SK-N-SH treated with all-trans-retinoic acid at 6 μM for 48 hours (cell line): ENCODE measurements at regions not wholly inside any gene's neighbourhood (a gene's known extent, or its start where the extent isn't known, plus 50 kb on each side); places are given as distances from the start of the nearest gene placed in this dataset.

Experiments
- OSR1 ChIP-seq: fragments of 250-450 bp; sonication (Bioruptor Pico); IDR thresholded peaks from 2 replicates; pipeline ENCODE4 v1.8.0; 2022; ENCODE audit warnings: moderate library complexity, mild to moderate bottlenecking, inconsistent platforms
- PPARA ChIP-seq: fragments of 250-450 bp; sonication (Bioruptor Pico); IDR thresholded peaks from 2 replicates; pipeline ENCODE4 v1.5.0; 2020; ENCODE audit warnings: mild to moderate bottlenecking, borderline replicate concordance
- RARB ChIP-seq: fragments of 250-450 bp; sonication (Bioruptor Pico); IDR thresholded peaks from 2 replicates; pipeline ENCODE4 v1.8.0; 2021; ENCODE audit warnings: mild to moderate bottlenecking, moderate library complexity
- TF ChIP-seq, protein P1 (sequence below): fragments of 250-450 bp; sonication (Bioruptor Pico); IDR thresholded peaks from 2 replicates; pipeline ENCODE4 v1.8.0; 2020; ENCODE audit warnings: mild to moderate bottlenecking, moderate library complexity, borderline replicate concordance
- TF ChIP-seq, protein P2 (sequence below): fragments of 250-450 bp; sonication (Bioruptor Pico); IDR thresholded peaks from 2 replicates; pipeline ENCODE4 v1.5.1; 2020; ENCODE audit warnings: low read depth, mild to moderate bottlenecking, moderate library complexity
- TF ChIP-seq, protein P3 (sequence below): fragments of 250-450 bp; sonication (Bioruptor Pico); IDR thresholded peaks from 2 replicates; pipeline ENCODE4 v1.5.1; 2021; ENCODE audit warnings: mild to moderate bottlenecking, moderate library complexity

DNA sequence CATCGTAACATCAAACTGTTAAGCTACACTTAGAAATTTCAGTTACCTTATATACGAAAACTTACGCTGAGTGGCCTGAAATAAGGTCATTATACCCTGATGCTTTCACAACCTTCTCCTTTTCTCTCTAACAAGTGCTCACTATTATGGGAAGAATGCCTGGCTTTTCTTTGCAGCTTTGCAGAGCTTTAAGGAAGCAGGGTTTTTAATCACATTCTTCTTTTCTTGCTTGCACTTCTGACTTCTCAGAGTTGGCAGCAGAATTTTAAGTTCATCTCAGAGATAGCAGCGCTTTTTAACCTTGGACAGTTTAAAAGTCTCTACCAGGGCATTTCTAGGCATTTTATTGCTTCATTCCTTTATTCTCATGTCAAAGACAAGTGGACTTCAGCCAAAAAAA, 285.1 kb downstream of the SPRY2 start:
- TF ChIP-seq, protein P1, sequence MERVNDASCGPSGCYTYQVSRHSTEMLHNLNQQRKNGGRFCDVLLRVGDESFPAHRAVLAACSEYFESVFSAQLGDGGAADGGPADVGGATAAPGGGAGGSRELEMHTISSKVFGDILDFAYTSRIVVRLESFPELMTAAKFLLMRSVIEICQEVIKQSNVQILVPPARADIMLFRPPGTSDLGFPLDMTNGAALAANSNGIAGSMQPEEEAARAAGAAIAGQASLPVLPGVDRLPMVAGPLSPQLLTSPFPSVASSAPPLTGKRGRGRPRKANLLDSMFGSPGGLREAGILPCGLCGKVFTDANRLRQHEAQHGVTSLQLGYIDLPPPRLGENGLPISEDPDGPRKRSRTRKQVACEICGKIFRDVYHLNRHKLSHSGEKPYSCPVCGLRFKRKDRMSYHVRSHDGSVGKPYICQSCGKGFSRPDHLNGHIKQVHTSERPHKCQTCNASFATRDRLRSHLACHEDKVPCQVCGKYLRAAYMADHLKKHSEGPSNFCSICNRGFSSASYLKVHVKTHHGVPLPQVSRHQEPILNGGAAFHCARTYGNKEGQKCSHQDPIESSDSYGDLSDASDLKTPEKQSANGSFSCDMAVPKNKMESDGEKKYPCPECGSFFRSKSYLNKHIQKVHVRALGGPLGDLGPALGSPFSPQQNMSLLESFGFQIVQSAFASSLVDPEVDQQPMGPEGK (CRISPR knock-in tag): no peak
- no peak for TF ChIP-seq OSR1 (CRISPR knock-in tag)
- TF ChIP-seq, protein P2, sequence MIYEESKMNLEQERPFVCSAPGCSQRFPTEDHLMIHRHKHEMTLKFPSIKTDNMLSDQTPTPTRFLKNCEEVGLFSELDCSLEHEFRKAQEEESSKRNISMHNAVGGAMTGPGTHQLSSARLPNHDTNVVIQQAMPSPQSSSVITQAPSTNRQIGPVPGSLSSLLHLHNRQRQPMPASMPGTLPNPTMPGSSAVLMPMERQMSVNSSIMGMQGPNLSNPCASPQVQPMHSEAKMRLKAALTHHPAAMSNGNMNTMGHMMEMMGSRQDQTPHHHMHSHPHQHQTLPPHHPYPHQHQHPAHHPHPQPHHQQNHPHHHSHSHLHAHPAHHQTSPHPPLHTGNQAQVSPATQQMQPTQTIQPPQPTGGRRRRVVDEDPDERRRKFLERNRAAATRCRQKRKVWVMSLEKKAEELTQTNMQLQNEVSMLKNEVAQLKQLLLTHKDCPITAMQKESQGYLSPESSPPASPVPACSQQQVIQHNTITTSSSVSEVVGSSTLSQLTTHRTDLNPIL (CRISPR knock-in tag): no peak
- TF ChIP-seq, protein P3, sequence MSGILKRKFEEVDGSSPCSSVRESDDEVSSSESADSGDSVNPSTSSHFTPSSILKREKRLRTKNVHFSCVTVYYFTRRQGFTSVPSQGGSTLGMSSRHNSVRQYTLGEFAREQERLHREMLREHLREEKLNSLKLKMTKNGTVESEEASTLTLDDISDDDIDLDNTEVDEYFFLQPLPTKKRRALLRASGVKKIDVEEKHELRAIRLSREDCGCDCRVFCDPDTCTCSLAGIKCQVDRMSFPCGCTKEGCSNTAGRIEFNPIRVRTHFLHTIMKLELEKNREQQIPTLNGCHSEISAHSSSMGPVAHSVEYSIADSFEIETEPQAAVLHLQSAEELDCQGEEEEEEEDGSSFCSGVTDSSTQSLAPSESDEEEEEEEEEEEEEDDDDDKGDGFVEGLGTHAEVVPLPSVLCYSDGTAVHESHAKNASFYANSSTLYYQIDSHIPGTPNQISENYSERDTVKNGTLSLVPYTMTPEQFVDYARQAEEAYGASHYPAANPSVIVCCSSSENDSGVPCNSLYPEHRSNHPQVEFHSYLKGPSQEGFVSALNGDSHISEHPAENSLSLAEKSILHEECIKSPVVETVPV: no peak
- TF ChIP-seq RARB (CRISPR knock-in tag): no peak
- TF ChIP-seq PPARA (CRISPR knock-in tag): no peak
